HFFc6 (cell line): ENCODE measurements at regions not wholly inside any gene's neighbourhood (a gene's known extent, or its start where the extent isn't known, plus 50 kb on each side); places are given as distances from the start of the nearest gene placed in this dataset.

Experiments
- DNase-seq: peaks from one replicate; pipeline ENCODE4 v3.0.0-alpha.2; 2018
- H3K27ac Mint-ChIP-seq: 2 replicates; pipeline ENCODE4 v1.8.0; 2020; ENCODE audit warnings: mild to moderate bottlenecking, mixed read lengths
- H3K27me3 Mint-ChIP-seq: 2 replicates; pipeline ENCODE4 v1.8.0; 2021; ENCODE audit warnings: mild to moderate bottlenecking, moderate library complexity, mixed read lengths; ENCODE audit not compliant: insufficient read depth
- H3K36me3 Mint-ChIP-seq: 2 replicates; pipeline ENCODE4 v1.8.0; 2021; ENCODE audit warnings: low read depth, mixed read lengths
- H3K4me1 Mint-ChIP-seq: 2 replicates; pipeline ENCODE4 v1.8.0; 2020; ENCODE audit warnings: low read depth, mixed read lengths
- H3K4me3 Mint-ChIP-seq: 2 replicates; pipeline ENCODE4 v1.8.0; 2020; ENCODE audit warnings: mild to moderate bottlenecking, moderate library complexity, mixed read lengths
- H3K9me3 Mint-ChIP-seq: 2 replicates; pipeline ENCODE4 v1.8.0; 2020; ENCODE audit warnings: mild to moderate bottlenecking, mixed read lengths
- TF ChIP-seq, protein P1 (sequence below): fragments of 200-600 bp; sonication (generic); IDR thresholded peaks from 2 replicates; pipeline ENCODE4 v1.5.0; 2021; ENCODE audit warnings: antibody characterized with exemption, mild to moderate bottlenecking

GRCh38 chr2:196544906-196545433, 94.5 kb upstream of the CCDC150 start:
- TF ChIP-seq, protein P1, sequence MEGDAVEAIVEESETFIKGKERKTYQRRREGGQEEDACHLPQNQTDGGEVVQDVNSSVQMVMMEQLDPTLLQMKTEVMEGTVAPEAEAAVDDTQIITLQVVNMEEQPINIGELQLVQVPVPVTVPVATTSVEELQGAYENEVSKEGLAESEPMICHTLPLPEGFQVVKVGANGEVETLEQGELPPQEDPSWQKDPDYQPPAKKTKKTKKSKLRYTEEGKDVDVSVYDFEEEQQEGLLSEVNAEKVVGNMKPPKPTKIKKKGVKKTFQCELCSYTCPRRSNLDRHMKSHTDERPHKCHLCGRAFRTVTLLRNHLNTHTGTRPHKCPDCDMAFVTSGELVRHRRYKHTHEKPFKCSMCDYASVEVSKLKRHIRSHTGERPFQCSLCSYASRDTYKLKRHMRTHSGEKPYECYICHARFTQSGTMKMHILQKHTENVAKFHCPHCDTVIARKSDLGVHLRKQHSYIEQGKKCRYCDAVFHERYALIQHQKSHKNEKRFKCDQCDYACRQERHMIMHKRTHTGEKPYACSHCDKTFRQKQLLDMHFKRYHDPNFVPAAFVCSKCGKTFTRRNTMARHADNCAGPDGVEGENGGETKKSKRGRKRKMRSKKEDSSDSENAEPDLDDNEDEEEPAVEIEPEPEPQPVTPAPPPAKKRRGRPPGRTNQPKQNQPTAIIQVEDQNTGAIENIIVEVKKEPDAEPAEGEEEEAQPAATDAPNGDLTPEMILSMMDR: no peak
- no peaks in the 10 kb centered on the region for H3K27me3 Mint-ChIP-seq
- DNase-seq: no peak
- no peak overlapping the region for H3K4me3 Mint-ChIP-seq
- no peaks in the 10 kb centered on the region for H3K9me3 Mint-ChIP-seq
- H3K4me1 Mint-ChIP-seq: peaks cover 10% of the 10 kb centered on the region
- no peaks in the 10 kb centered on the region for H3K36me3 Mint-ChIP-seq
- no peak overlapping the region for H3K27ac Mint-ChIP-seq

DNA sequence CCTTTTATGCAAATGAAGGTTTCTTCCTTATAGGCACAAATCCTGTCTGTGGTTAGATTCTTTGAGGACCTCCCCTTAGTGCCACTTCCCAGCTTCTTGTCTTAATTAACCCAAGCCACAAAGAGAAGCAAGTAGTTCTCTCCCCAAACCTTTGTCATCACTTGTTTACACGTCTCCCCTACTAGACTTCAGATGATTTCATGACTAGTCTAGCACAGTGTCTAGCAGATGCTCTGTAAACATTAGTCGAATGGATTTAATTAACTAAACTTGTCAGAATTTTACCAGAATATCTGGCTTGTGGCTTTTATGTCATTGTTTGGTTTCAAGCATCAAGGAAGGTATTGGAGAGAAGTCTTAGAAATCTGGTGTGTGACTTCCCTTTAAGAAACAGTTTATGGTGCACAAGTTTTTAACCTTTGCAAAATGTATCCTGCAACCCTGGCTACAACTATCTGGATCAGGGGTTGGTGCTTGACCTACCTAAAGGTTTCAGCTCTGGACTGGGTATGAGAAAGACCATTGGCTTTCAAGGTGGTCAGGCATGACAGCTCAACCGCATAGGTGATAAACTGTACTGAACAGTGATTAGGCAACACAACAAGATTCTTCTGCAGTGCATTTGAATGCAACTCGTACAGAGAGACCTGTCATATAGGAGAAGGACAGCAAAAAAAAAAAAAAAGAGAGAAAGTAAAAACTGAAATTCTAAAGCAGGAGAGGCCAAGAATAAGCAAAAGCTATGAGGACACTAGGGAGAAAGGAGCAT, 93.2 kb upstream of the CCDC150 start:
- no peak overlapping the region for H3K27ac Mint-ChIP-seq
- H3K36me3 Mint-ChIP-seq: no peaks in the 10 kb centered on the region
- DNase-seq: no peak
- H3K4me1 Mint-ChIP-seq: peaks cover 16% of the 10 kb centered on the region
- no peaks in the 10 kb centered on the region for H3K9me3 Mint-ChIP-seq
- TF ChIP-seq, protein P1: no peak
- no peaks in the 10 kb centered on the region for H3K27me3 Mint-ChIP-seq
- H3K4me3 Mint-ChIP-seq: no peak overlapping the region

GRCh38 chr2:196549052-196549451, 90.5 kb upstream of the CCDC150 start:
- Mint-ChIP-seq H3K27me3 (no peaks in the 10 kb centered on the region), H3K4me1 (peaks cover 16% of the 10 kb centered on the region), H3K36me3 (no peaks in the 10 kb centered on the region), H3K27ac (no peak overlapping the region), H3K4me3 (no peak overlapping the region), H3K9me3 (no peaks in the 10 kb centered on the region)
- TF ChIP-seq, protein P1: no peak
- DNase-seq: no peak

- no peak for DNase-seq
- peaks cover 4% of the 10 kb centered on the region; the same call in 1 of the 2 replicates for H3K36me3 Mint-ChIP-seq
- TF ChIP-seq, protein P1: no peak
- H3K27me3 Mint-ChIP-seq: no peaks in the 10 kb centered on the region
- H3K27ac Mint-ChIP-seq: no peak overlapping the region
- no peaks in the 10 kb centered on the region for H3K9me3 Mint-ChIP-seq
- H3K4me1 Mint-ChIP-seq: peaks cover 19% of the 10 kb centered on the region
- H3K4me3 Mint-ChIP-seq: no peak overlapping the region
Observed at GRCh38 chr2:196551014-196551413, 88.5 kb upstream of the CCDC150 start.

DNA sequence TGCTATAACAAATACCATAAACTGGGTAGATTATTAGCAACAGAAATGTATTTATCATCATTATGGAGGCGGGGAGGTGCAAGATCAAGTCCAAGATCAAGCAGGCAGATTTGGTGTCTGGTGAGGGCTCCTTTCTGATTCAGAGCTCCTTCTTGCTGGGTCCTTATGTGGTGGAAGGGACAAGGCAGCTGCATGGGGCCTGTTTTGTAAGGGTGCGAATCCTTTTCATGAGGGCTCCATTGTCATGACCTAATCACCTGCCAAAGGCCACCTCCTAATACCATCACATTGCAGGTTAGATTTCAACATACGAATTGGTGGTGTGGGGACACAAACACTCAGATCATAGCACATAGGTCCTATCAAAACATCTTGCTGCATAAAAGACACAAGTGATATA, 84.4 kb upstream of the CCDC150 start:
- no peak overlapping the region for H3K27ac Mint-ChIP-seq
- H3K36me3 Mint-ChIP-seq: peaks cover 4% of the 10 kb centered on the region; the same call in 1 of the 2 replicates
- no peaks in the 10 kb centered on the region for H3K9me3 Mint-ChIP-seq
- H3K4me3 Mint-ChIP-seq: no peak overlapping the region
- H3K4me1 Mint-ChIP-seq: peaks cover 12% of the 10 kb centered on the region
- DNase-seq: no peak
- TF ChIP-seq, protein P1: no peak
- H3K27me3 Mint-ChIP-seq: no peaks in the 10 kb centered on the region
